Mucosa of descending colon (tissue), 3 donors: ENCODE measurements at regions not wholly inside any gene's neighbourhood (a gene's known extent, or its start where the extent isn't known, plus 50 kb on each side); places are given as distances from the start of the nearest gene placed in this dataset.

Experiments used
- ATAC-seq: fragments of 200-7000 bp; cut with Tn5 transposase; one replicate; pipeline ENCODE4 v1.9.1; 2020; ENCODE audit warnings: mild to moderate bottlenecking, moderate library complexity
- DNase-seq, 3 donors: peaks; one replicate each; pipeline ENCODE4 v3.0.0-alpha.2; 2020
- H3K36me3 ChIP-seq: fragments of 200-600 bp; one replicate; pipeline ENCODE4 v1.8.0; 2021; ENCODE audit warnings: low read depth, mild to moderate bottlenecking
- H3K4me1 ChIP-seq: fragments of 200-600 bp; one replicate; pipeline ENCODE4 v1.8.0; 2021; ENCODE audit warnings: low read depth, mild to moderate bottlenecking
- H3K4me3 ChIP-seq: fragments of 200-600 bp; one replicate; pipeline ENCODE4 v1.8.0; 2021; ENCODE audit warnings: mild to moderate bottlenecking
- H3K9me3 ChIP-seq: fragments of 200-600 bp; one replicate; pipeline ENCODE4 v1.8.0; 2021; ENCODE audit warnings: mild to moderate bottlenecking
- intact Hi-C, 2 donors: fragments of 100-400 bp; cut with DNase I in 1 of 2; cut with micrococcal nuclease in 1 of 2; formaldehyde crosslinking; loops; one replicate each; pipeline versions ENCODE4 v1.11.0 to v1.11.1; 2022; cut with DNase I, micrococcal nuclease
- TF ChIP-seq, protein P1 (sequence below): fragments of 200-600 bp; IDR thresholded peaks from one replicate; pipeline ENCODE4 v1.8.0; 2022; ENCODE audit warnings: antibody characterized with exemption, mild to moderate bottlenecking
- donor health status: DM: no; HTN: no; CAD: no; lungs with moderate emphysema.
- donor health status: DM: no; HTN: no; CAD: no.
- donor health status: DM: no; HTN: yes; CAD: no.

DNA sequence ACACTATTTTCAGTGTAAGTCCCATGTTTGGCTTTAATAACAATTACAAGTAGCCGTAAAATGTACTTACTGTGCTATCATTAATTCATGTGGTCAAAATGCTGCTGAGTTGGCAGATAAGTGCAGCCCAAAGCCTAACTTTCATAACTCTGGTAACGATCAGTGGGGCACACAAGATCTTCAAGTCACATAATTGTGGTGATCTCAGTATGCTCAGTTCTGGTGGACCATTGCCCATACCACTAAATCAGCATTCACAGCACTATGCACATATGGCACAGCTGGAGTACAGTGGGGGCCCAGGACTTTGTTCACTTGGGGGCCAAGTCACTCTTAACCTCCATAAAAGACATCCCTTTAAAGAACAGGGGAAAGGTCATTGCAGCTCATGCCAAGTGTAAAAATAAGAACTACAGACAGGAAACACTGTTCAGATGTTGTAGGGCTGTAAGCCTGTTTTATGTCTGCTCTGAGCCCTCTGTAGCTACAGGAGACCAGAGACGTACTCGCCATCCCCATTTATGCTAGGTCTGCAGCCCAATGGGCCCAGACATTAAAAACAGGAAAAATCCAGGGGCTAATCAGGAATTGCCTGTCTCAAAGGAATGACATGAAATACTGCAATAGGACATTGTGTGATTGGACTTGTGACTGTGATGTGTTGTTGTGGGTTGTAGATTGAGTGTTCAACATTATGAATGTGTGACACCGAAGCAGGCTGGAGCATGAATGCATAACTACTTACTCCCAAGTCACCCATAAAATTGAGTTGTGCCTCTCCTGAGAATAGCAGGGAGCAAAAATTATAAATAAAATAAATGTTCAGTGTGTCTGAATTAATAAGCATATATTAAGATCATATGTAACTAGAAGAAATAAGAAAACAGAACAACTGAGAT lies 282.5 kb upstream of the EPHA3 start:
- Histone ChIP-seq H3K9me3 (no peaks in the 10 kb centered on the region), H3K36me3 (no peaks in the 10 kb centered on the region), H3K4me3 (no peak overlapping the region), H3K4me1 (no peaks in the 10 kb centered on the region)
- intact Hi-C loops: no loop called here
- ATAC-seq: no peak
- TF ChIP-seq, protein P1, sequence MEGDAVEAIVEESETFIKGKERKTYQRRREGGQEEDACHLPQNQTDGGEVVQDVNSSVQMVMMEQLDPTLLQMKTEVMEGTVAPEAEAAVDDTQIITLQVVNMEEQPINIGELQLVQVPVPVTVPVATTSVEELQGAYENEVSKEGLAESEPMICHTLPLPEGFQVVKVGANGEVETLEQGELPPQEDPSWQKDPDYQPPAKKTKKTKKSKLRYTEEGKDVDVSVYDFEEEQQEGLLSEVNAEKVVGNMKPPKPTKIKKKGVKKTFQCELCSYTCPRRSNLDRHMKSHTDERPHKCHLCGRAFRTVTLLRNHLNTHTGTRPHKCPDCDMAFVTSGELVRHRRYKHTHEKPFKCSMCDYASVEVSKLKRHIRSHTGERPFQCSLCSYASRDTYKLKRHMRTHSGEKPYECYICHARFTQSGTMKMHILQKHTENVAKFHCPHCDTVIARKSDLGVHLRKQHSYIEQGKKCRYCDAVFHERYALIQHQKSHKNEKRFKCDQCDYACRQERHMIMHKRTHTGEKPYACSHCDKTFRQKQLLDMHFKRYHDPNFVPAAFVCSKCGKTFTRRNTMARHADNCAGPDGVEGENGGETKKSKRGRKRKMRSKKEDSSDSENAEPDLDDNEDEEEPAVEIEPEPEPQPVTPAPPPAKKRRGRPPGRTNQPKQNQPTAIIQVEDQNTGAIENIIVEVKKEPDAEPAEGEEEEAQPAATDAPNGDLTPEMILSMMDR: no peak
- DNase-seq: no peak

DNA sequence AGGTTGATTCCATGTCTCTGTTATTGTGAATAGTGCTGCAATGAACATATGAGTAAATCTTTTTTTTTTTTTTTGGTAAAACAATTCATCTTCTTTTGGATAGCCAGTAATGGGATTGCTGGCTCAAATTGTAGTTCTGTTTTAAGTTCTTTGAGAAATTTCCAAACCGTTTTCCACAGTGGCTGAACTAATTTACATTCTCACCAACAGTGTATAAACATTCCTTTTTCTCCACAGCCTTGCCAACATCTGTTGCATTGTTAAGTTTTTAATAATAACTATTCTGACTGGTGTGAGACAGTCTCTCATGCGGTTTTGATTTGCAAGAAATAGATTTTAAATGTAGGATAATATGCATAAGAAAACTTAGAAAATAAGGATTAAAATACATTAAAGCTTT lies 279.0 kb upstream of the EPHA3 start:
- TF ChIP-seq, protein P1: no peak
- H3K4me3 ChIP-seq: no peak overlapping the region
- no peaks in the 10 kb centered on the region for H3K36me3 ChIP-seq
- intact Hi-C loops: no loop called here
- ATAC-seq (no peak), DNase-seq (no peak)
- no peaks in the 10 kb centered on the region for H3K4me1 ChIP-seq
- no peaks in the 10 kb centered on the region for H3K9me3 ChIP-seq

DNA sequence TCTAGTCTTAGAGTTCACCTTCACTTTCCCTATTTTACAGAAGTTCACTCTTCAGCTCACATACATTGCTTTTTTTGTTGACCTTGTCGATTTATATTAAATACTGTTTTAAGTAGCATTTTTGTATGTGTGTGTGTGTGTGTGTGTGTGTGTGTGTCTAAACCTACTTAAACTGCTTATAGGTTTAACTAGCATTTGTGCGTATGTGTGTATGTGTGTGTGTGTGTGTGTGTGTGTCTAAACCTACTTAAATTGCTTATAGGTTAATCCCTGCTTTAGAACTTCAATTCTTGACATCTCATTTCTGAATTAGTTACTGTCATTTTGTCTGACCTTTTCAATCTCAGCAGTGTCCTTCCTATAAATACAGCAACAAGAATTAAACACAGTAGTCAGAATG lies 254.8 kb upstream of the EPHA3 start:
- no peak for ATAC-seq
- TF ChIP-seq, protein P1: no peak
- peaks cover 3% of the 10 kb centered on the region for H3K9me3 ChIP-seq
- H3K4me1 ChIP-seq: no peaks in the 10 kb centered on the region
- no peak overlapping the region for H3K4me3 ChIP-seq
- H3K36me3 ChIP-seq: no peaks in the 10 kb centered on the region
- DNase-seq: no peak
- intact Hi-C loops: no loop called here

DNA sequence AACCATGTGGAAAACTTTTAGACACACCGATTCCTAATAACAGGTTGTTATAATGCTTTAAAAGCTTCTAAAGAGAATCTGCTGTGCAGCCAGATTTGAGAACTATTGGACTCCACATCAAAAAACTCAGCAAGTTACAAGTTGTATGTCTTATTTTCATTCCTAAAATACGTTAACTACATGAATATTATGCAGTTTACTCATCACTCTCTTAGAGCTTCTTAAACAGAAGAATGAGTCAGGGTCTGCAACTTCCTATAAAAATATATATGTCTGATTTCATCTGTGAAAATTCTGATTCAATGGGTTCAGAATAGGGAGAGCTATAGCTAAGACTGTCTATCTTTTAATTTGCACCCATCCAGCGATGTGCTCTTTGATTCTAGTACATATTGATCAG lies 244.2 kb upstream of the EPHA3 start:
- Histone ChIP-seq H3K36me3 (no peaks in the 10 kb centered on the region), H3K4me1 (no peaks in the 10 kb centered on the region), H3K4me3 (no peak overlapping the region), H3K9me3 (no peaks in the 10 kb centered on the region)
- TF ChIP-seq, protein P1: no peak
- intact Hi-C loops: no loop called here
- ATAC-seq (no peak), DNase-seq (no peak)

DNA sequence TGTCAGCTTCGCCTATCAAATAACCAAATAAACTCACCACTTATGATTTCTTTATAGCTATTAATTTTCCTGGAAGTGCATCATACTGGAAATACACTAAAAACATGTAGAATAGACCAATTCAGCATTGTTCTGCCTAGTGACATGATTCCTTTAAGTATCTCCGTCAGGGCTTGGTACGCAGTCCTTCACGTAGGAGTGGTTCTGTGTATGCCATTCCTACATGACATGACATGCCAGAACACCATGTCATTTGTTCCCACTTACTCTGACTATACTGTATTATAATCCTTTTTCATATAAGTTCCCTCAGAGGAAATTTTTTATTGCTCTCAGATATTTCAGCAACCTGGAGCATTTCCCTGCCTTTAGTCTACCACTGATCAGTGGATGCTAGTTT lies 230.7 kb upstream of the EPHA3 start:
- no peaks in the 10 kb centered on the region for H3K9me3 ChIP-seq
- H3K4me3 ChIP-seq: no peak overlapping the region
- no peaks in the 10 kb centered on the region for H3K4me1 ChIP-seq
- DNase-seq (no peak), ATAC-seq (no peak)
- intact Hi-C loops: no loop called here
- H3K36me3 ChIP-seq: no peaks in the 10 kb centered on the region
- TF ChIP-seq, protein P1: no peak
